ENCODE measurements at regions not wholly inside any gene's neighbourhood (a gene's known extent, or its start where the extent isn't known, plus 50 kb on each side); places are given as distances from the start of the nearest gene placed in this dataset.

GRCh38 chr9:118482306-118482705, 778.1 kb downstream of the TLR4 start:
- no peak for TF ChIP-seq CTCF (IDR thresholded peaks at IDR 0.05; ENCODE audit: low read depth, low read length)
- TF ChIP-seq POLR2A (IDR thresholded peaks at IDR 0.05; ENCODE audit: extremely low read depth, insufficient read length): no peak
- no peak for TF ChIP-seq MYC (IDR thresholded peaks at IDR 0.05; ENCODE audit: low read depth, low read length)
- no peak for TF ChIP-seq MAX (IDR thresholded peaks at IDR 0.05; ENCODE audit: low read depth, low read length)
- DNase-seq (ENCODE audit: low read depth): no peak
- no peak overlapping the region for H3K4me3 ChIP-seq (ENCODE audit: low read depth, low read length)

GRCh38 chr9:118483677-118484076, 779.5 kb downstream of the TLR4 start:
- DNase-seq (ENCODE audit: low read depth): no peak
- H3K4me3 ChIP-seq (ENCODE audit: low read depth, low read length): no peak overlapping the region
- TF ChIP-seq MAX (IDR thresholded peaks at IDR 0.05; ENCODE audit: low read depth, low read length): no peak
- no peak for TF ChIP-seq POLR2A (IDR thresholded peaks at IDR 0.05; ENCODE audit: extremely low read depth, insufficient read length)
- TF ChIP-seq MYC (IDR thresholded peaks at IDR 0.05; ENCODE audit: low read depth, low read length): no peak

GRCh38 chr9:118503236-118503635, 799.0 kb downstream of the TLR4 start:
- TF ChIP-seq POLR2A (IDR thresholded peaks at IDR 0.05; ENCODE audit: extremely low read depth, insufficient read length) (no peak), MAX (IDR thresholded peaks at IDR 0.05; ENCODE audit: low read depth, low read length) (no peak), CTCF (IDR thresholded peaks at IDR 0.05; ENCODE audit: low read depth, low read length) (no peak), MYC (IDR thresholded peaks at IDR 0.05; ENCODE audit: low read depth, low read length) (no peak)
- DNase-seq (ENCODE audit: low read depth): no peak
- no peak overlapping the region for H3K4me3 ChIP-seq (ENCODE audit: low read depth, low read length)

GRCh38 chr9:118510711-118511110, 806.5 kb downstream of the TLR4 start:
- no peak for DNase-seq (ENCODE audit: low read depth)
- H3K4me3 ChIP-seq (ENCODE audit: low read depth, low read length): no peak overlapping the region
- TF ChIP-seq POLR2A (IDR thresholded peaks at IDR 0.05; ENCODE audit: extremely low read depth, insufficient read length) (no peak), CTCF (IDR thresholded peaks at IDR 0.05; ENCODE audit: low read depth, low read length) (no peak), MYC (IDR thresholded peaks at IDR 0.05; ENCODE audit: low read depth, low read length) (no peak), MAX (IDR thresholded peaks at IDR 0.05; ENCODE audit: low read depth, low read length) (no peak)

GRCh38 chr9:118515947-118516346, 811.7 kb downstream of the TLR4 start:
- H3K4me3 ChIP-seq (ENCODE audit: low read depth, low read length): no peak overlapping the region
- TF ChIP-seq MAX (IDR thresholded peaks at IDR 0.05; ENCODE audit: low read depth, low read length): no peak
- no peak for TF ChIP-seq MYC (IDR thresholded peaks at IDR 0.05; ENCODE audit: low read depth, low read length)
- no peak for DNase-seq (ENCODE audit: low read depth)

- H3K4me3 ChIP-seq (ENCODE audit: low read depth, low read length): no peak overlapping the region
- no peak for TF ChIP-seq POLR2A (IDR thresholded peaks at IDR 0.05; ENCODE audit: extremely low read depth, insufficient read length)
- TF ChIP-seq MYC (IDR thresholded peaks at IDR 0.05; ENCODE audit: low read depth, low read length): no peak
- no peak for TF ChIP-seq MAX (IDR thresholded peaks at IDR 0.05; ENCODE audit: low read depth, low read length)
- no peak for TF ChIP-seq CTCF (IDR thresholded peaks at IDR 0.05; ENCODE audit: low read depth, low read length)
- DNase-seq (ENCODE audit: low read depth): no peak
Observed at GRCh38 chr9:118521261-118521660, 817.1 kb downstream of the TLR4 start.
